Liver (tissue), 3 donors: ENCODE measurements at regions not wholly inside any gene's neighbourhood (a gene's known extent, or its start where the extent isn't known, plus 50 kb on each side); places are given as distances from the start of the nearest gene placed in this dataset.

ENCODE experiments used
- ATF3 ChIP-seq: IDR thresholded peaks from 2 replicates; pipeline ENCODE4 v1.6.1; 2016; ENCODE audit warnings: antibody characterized with exemption
- CTCF ChIP-seq: fragments of 150-350 bp; IDR thresholded peaks from 2 replicates; pipeline ENCODE4 v1.5.1; 2017; ENCODE audit warnings: improper control_type of control experiment, low read depth, low read length; ENCODE audit not compliant: missing input control
- EGR1 ChIP-seq, 2 donors: IDR thresholded peaks; 2 replicates each; pipeline ENCODE4 v1.6.1; 2016 to 2018; ENCODE audit warnings: antibody characterized with exemption in 2 of 2, low read depth in 2 of 2
- FOXA1 ChIP-seq: IDR thresholded peaks from 2 replicates; pipeline ENCODE4 v1.6.1; 2016; ENCODE audit warnings: antibody characterized with exemption
- FOXA2 ChIP-seq: IDR thresholded peaks from 2 replicates; pipeline ENCODE4 v1.6.1; 2016; ENCODE audit warnings: antibody characterized with exemption
- GABPA ChIP-seq, 2 donors: IDR thresholded peaks in 1 of 2; conservative IDR thresholded peaks in 1 of 2; 2 replicates each; pipeline ENCODE4 v1.6.1; 2016; ENCODE audit warnings: antibody characterized with exemption in 2 of 2, mild to moderate bottlenecking in 1 of 2, moderate library complexity in 1 of 2
- JUND ChIP-seq, 2 donors: IDR thresholded peaks; 2 replicates each; pipeline ENCODE4 v1.6.1; 2016; ENCODE audit warnings: antibody characterized with exemption in 2 of 2
- MAX ChIP-seq: IDR thresholded peaks from 2 replicates; pipeline ENCODE4 v1.6.1; 2016; ENCODE audit warnings: antibody characterized with exemption
- RAD21 ChIP-seq, 2 donors: IDR thresholded peaks; 2 replicates each; pipeline ENCODE4 v1.6.1; 2016; ENCODE audit warnings: antibody characterized with exemption in 2 of 2, mild to moderate bottlenecking in 2 of 2
- RXRA ChIP-seq, 2 donors: IDR thresholded peaks; 2 replicates each; pipeline ENCODE4 v1.6.1; 2017 to 2018; ENCODE audit warnings: antibody characterized with exemption in 2 of 2, mild to moderate bottlenecking in 1 of 2
- TAF1 ChIP-seq: conservative IDR thresholded peaks from 2 replicates; pipeline ENCODE4 v1.6.1; 2016; ENCODE audit warnings: antibody characterized with exemption, mild to moderate bottlenecking
- YY1 ChIP-seq: IDR thresholded peaks from 2 replicates; pipeline ENCODE4 v1.6.1; 2016; ENCODE audit warnings: antibody characterized with exemption, mild to moderate bottlenecking
- TF ChIP-seq, protein P1 (sequence below): IDR thresholded peaks from 2 replicates; pipeline ENCODE4 v1.6.1; 2016; ENCODE audit warnings: antibody characterized with exemption, mild to moderate bottlenecking
- donor health status: healthy.
- donor health status: healthy.

GRCh38 chr1:70778934-70779333, 268.7 kb downstream of the PTGER3 start:
- no peak for TF ChIP-seq CTCF
- no peak for TF ChIP-seq TAF1
- no peak for TF ChIP-seq GABPA (IDR thresholded peaks at IDR 0.05 in 1 of 2, conservative IDR thresholded peaks at IDR 0.05 in 1 of 2)
- TF ChIP-seq YY1, result no peak
- TF ChIP-seq FOXA1, result no peak
- no peak for TF ChIP-seq FOXA2
- no peak for TF ChIP-seq RAD21 (IDR thresholded peaks at IDR 0.05)
- TF ChIP-seq, protein P1, sequence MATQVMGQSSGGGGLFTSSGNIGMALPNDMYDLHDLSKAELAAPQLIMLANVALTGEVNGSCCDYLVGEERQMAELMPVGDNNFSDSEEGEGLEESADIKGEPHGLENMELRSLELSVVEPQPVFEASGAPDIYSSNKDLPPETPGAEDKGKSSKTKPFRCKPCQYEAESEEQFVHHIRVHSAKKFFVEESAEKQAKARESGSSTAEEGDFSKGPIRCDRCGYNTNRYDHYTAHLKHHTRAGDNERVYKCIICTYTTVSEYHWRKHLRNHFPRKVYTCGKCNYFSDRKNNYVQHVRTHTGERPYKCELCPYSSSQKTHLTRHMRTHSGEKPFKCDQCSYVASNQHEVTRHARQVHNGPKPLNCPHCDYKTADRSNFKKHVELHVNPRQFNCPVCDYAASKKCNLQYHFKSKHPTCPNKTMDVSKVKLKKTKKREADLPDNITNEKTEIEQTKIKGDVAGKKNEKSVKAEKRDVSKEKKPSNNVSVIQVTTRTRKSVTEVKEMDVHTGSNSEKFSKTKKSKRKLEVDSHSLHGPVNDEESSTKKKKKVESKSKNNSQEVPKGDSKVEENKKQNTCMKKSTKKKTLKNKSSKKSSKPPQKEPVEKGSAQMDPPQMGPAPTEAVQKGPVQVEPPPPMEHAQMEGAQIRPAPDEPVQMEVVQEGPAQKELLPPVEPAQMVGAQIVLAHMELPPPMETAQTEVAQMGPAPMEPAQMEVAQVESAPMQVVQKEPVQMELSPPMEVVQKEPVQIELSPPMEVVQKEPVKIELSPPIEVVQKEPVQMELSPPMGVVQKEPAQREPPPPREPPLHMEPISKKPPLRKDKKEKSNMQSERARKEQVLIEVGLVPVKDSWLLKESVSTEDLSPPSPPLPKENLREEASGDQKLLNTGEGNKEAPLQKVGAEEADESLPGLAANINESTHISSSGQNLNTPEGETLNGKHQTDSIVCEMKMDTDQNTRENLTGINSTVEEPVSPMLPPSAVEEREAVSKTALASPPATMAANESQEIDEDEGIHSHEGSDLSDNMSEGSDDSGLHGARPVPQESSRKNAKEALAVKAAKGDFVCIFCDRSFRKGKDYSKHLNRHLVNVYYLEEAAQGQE, result no peak
- no peak for TF ChIP-seq JUND (IDR thresholded peaks at IDR 0.05)
- no peak for TF ChIP-seq MAX
- no peak for TF ChIP-seq EGR1 (IDR thresholded peaks at IDR 0.05; ENCODE audit: low read depth in 2 of 2)
- no peak for TF ChIP-seq RXRA (IDR thresholded peaks at IDR 0.05)
- no peak for TF ChIP-seq ATF3
